HG02623 (cell line): ENCODE measurements at regions not wholly inside any gene's neighbourhood (a gene's known extent, or its start where the extent isn't known, plus 50 kb on each side); places are given as distances from the start of the nearest gene placed in this dataset.
"Not testable (repeated sequence)": the region's sequence is repeated elsewhere in the genome, so short reads cannot be mapped to it uniquely, and the experiment has no call there.

Experiments
- ATAC-seq: cut with Tn5 transposase; IDR thresholded peaks from one replicate; pipeline ENCODE4 v1.9.1; 2021; ENCODE audit warnings: moderate library complexity; ENCODE audit not compliant: unreplicated experiment

DNA sequence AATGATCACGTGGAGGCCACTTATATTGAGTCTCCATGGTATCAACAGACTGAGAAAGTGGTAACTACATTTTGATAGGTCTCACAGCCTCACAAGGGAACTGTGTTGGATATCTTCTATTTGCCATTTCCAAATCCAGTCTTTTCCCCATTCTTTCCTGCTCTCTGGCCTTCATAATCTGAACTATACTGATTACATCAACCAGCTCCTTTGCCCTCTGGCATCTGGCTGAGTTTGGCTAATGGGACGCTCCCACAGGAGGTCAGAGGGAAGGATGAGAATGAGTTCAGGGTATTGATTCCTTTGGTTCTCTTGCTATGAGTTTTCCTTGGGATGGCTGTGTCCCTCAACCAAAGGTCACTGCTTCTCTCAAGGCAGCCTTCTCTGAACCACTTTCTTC is 152.6 kb downstream of the RTL9 start:
- ATAC-seq, result no peak

DNA sequence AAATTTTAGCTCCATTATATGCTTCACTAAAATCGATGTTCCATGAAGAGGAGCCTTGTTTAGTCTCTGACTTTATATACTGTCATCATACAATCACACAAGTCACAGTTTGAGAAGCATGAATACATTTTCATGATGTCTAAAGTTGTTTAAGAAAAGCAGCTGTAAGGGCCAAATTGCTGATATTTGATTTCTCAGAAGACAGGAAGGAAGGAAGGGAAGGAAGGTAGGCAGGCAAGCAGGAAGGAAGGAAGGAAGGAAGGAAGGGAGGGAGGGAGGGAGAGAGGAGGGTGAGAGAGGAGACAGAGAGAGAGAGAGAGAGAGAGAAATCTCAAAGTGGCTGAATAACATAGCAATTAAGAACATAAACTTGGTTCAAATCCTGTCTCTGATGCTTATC is 153.7 kb downstream of the RTL9 start:
- ATAC-seq, result no peak

- no peak for ATAC-seq
Observed at GRCh38 chrX:110514509-110514908, 155.9 kb downstream of the RTL9 start.

DNA sequence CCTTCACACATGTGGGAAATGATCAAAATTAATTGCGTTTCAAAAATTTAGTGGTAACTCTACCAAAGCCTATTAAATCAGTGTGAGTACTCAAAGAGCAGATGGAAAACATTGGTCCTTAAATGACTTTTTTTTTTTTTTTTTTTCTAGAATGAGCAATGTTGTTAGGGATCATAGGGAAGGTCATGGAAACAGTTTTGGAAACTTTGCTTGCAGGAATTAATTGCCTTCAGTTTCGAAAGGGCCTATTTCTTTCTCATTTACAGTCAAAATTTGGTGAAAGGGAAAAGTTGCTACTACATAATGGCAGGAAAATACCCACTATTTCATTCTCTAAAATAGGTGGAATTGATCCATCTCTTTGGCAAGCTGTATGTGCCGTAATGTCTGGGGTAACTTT is 160.9 kb downstream of the RTL9 start:
- no peak for ATAC-seq

GRCh38 chrX:110519906-110520452 is 161.3 kb downstream of the RTL9 start:
- ATAC-seq, result no peak

DNA sequence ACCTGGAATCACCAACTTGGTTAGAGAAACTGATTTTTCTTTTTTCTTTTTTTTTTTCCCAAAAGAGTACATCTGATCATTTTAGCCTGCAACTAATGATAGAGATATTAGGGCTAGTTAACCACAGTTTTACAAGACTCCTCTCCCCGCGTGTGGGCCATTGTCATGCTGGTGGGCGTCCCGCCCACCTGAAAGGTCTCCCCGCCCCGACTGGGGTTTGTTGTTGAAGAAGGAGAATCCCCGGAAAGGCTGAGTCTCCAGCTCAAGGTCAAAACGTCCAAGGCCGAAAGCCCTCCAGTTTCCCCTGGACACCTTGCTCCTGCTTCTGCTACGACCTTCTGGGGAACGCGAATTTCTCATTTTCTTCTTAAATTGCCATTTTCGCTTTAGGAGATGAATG is 162.0 kb downstream of the RTL9 start:
- ATAC-seq, result not testable (repeated sequence)

GRCh38 chrX:110531873-110532580 is 173.4 kb downstream of the RTL9 start:
- no peak for ATAC-seq

- no peak for ATAC-seq
Observed at GRCh38 chrX:110532581-110532931, 173.9 kb downstream of the RTL9 start.

- ATAC-seq, result no peak
Observed at GRCh38 chrX:110536816-110537215, 178.2 kb downstream of the RTL9 start.

- no peak for ATAC-seq
Observed at GRCh38 chrX:110541266-110541665, 182.6 kb downstream of the RTL9 start.

DNA sequence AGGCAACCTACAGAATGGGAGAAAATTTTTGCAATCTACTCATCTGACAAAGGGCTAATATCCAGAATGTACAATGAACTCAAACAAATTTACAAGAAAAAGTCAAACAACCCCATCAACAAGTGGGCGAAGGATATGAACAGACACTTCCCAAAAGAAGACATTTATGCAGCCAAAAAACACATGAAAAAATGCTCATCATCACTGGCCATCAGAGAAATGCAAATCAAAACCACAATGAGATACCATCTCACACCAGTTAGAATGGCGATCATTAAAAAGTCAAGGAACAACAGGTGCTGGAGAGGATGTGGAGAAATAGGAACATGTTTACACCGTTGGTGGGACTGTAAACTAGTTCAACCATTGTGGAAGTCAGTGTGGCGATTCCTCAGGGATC is 192.2 kb downstream of the RTL9 start:
- ATAC-seq, result not testable (repeated sequence)

DNA sequence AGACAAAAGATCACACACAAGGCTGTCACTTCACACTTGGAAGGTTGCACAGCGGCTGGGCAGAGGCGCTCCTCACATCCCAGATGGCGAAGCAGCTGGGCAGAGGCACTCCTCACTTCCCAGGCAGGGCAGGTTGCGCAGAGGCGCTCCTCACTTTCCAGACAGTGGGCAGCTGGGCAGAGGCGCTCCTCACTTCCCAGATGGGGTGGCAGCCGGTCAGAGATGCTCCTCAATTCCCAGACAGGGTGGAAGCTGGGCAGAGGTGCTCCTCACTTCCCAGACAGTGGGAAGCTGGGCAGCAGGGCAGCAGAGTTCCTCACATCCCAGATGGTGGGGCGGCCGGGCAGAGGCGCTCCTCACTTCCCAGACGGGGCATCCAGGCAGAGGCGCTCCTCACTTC is 199.2 kb downstream of the RTL9 start:
- no peak for ATAC-seq

GRCh38 chrX:110558406-110558805 is 199.8 kb downstream of the RTL9 start:
- ATAC-seq, result no peak

DNA sequence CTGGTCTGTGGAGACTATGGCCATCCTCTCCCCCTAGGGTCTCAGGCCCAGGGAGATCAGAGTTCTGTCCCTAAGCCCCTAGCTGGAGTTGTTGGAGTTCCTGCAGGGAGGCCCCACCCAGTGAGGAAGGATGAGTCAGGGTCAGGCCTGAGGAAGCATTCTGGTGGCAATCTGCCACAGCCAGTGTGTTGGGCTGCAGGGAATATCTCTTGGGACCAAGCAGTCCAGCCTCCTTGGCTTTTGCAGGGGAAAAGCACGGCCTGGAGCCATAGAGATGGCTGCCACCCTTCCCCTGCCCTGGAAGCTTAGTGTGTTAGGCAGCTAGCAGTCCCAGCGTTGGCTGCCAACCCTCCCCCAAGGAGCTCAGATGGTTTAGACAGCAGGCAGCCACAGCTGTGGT is 202.4 kb downstream of the RTL9 start:
- no peak for ATAC-seq

- no peak for ATAC-seq
Observed at GRCh38 chrX:110563282-110563681, 204.6 kb downstream of the RTL9 start.

GRCh38 chrX:110568441-110568840 is 209.8 kb downstream of the RTL9 start:
- no peak for ATAC-seq

DNA sequence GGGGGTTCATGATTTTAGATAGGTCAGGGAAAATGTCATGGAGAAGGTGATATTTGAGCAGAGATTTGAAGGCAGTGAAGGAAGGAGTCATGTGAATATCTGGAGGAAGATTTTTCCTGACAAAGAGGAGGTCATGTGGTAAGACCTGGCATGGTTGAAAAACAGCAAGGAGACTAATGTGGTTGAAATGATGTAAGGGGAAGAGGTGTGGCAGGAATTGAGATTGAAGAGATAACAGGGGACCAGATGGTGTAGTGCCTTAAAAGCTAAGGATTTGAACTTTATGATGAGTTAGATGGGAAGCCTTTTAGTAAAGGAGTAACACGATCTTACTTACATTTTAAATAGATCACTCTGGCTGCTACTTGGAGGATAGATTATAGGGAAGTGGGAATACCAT is 210.9 kb downstream of the RTL9 start:
- ATAC-seq, result no peak

- ATAC-seq, result no peak
Observed at GRCh38 chrX:110578270-110578669, 217.3 kb downstream of the CHRDL1 start.

- no peak for ATAC-seq
Observed at GRCh38 chrX:110584083-110584482, 211.5 kb downstream of the CHRDL1 start.

DNA sequence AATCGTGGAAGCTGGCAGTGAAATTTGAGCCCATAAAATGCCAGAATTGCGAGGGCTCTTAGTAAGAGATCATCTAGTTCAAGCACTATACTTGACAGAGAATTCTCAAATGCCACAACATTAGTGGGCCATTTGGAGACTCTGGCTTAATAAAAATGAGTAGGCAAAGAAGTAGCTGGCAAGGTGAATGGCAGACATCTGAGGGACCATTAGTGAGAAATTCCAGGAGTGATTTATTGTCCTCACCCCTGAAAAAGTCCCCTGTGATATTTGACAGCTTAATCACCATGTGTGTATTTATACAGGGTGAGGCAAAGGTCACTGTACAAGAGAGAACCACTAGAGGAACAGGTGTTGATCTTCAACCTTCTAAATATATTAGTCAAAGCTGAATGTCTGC is 207.5 kb downstream of the CHRDL1 start:
- ATAC-seq, result no peak

- ATAC-seq, result no peak
Observed at GRCh38 chrX:110588853-110589252, 206.8 kb downstream of the CHRDL1 start.

GRCh38 chrX:110600745-110601310 is 194.8 kb downstream of the CHRDL1 start:
- no peak for ATAC-seq

GRCh38 chrX:110614596-110614995 is 181.0 kb downstream of the CHRDL1 start:
- no peak for ATAC-seq
